GM19043 (cell line): ENCODE measurements at regions not wholly inside any gene's neighbourhood (a gene's known extent, or its start where the extent isn't known, plus 50 kb on each side); places are given as distances from the start of the nearest gene placed in this dataset.

ENCODE experiments used
- ATAC-seq: cut with Tn5 transposase; IDR thresholded peaks from one replicate; pipeline ENCODE4 v1.9.1; 2021; ENCODE audit warnings: low read depth; ENCODE audit not compliant: unreplicated experiment

DNA sequence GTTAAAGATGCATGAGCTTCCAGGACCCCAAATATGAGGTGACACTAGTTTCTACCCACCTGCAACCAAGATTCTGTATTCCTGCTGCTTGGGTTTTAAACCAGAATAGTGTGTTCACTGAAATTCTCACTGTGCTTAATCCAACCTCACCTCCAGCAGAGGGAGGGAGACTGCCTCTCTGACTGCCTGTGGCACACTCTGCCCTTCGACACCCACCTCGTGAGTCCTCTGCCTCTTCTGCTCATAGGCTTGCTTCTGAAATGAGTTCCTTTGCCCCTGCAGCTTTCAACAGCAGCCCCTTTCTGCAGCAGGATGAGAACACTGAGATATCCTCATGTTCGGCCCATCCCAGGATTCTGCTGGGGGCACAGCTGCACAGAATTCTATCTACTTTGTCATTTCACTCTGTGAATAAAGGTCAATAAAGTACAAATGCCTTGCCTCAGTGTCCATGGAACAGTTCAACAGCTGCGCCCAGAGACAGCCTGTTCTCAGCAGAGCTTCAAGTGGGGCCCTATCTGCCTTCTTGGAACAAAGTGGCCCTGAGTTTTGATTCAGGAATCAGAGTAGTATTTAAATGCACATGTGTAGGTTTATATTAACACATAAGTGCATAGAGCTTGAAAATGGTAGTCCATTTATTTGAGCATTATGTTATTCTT lies 632.5 kb downstream of the TNS3 start:
- no peak for ATAC-seq

DNA sequence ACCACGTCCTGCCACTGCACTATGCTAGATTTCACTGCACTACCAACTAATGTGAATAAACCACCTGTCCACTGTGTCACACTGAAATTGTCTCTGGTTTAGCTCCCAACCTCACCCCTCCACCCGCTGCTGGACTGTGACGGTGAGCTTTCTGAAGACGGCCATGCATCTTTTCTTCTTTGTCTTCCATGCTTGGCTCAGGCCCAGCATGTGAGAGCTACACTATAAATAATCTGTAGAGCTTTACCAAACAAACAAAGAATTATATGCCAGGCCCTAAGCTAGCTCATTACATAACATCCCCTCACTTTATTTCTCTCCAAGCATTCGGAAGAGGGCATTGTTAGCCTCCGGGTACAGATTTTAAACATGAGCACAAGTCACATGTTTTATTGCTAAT lies 633.2 kb downstream of the TNS3 start:
- no peak for ATAC-seq

GRCh38 chr7:46945328-46945727 lies 636.6 kb downstream of the TNS3 start:
- no peak for ATAC-seq

- ATAC-seq = no peak
Measured at GRCh38 chr7:46943996-46944395, 637.9 kb downstream of the TNS3 start.

DNA sequence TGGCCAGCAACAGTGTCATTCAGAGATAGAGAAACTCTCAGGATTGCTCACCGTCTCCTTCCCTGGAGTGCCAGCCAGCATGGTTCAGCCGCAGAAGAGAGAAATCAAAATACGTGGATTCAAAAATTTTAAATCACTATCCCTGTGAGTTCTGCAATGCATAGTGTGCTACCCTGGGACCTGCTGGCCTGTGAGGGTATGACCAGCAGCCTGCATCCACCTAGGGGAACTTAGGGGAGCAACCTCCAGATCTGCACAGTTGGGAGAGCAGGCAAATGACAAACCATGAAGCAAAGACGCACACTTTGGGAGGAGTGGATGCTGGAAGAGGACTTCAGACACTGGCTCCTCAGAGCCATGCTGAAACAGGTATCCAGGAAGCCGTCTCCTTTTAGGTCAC lies 639.3 kb downstream of the TNS3 start:
- ATAC-seq = no peak

- ATAC-seq = no peak
Measured at GRCh38 chr7:46940178-46940577, 641.7 kb downstream of the TNS3 start.

- no peak for ATAC-seq
Measured at GRCh38 chr7:46939558-46939957, 642.4 kb downstream of the TNS3 start.

DNA sequence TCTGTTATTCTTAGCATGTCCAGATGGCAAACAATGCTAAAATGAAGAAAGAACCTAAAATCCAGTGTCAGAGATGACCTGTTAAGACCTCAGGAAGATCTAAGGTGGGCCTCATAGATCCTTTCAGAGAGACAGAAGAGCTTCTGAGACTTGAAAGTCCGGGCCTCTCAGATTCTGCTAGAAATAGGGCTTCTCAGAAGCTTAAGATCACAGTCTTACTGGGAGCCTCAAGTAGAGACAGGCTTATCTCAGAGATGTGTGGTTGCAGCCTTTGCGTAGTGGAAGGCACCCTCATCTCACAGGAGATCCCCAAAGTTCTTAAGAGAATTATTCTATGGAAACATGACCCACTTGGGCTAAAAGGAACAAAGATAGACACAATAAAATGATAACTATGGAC lies 642.8 kb downstream of the TNS3 start:
- no peak for ATAC-seq

GRCh38 chr7:46937826-46938225 lies 644.1 kb downstream of the TNS3 start:
- ATAC-seq = no peak

- no peak for ATAC-seq
Measured at GRCh38 chr7:46934198-46934825, 647.6 kb downstream of the TNS3 start.

DNA sequence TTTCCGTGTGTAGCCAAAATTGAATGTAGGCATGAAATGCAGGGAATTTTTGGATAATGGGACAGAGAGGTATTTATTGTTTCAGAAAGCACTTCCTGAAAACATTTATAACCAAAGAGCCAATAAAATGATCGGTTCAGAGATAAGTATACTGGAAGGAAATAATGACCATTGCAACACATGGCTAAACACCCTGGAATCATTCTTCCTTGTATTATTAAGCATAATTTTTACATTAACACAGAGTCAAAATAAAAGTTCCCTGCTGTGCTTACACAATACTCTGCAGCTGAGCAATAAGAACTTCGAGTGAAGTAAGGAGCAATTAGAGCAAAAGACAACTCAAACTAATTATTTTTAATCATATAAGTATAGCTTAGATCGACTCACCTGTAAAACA lies 648.3 kb downstream of the TNS3 start:
- no peak for ATAC-seq

DNA sequence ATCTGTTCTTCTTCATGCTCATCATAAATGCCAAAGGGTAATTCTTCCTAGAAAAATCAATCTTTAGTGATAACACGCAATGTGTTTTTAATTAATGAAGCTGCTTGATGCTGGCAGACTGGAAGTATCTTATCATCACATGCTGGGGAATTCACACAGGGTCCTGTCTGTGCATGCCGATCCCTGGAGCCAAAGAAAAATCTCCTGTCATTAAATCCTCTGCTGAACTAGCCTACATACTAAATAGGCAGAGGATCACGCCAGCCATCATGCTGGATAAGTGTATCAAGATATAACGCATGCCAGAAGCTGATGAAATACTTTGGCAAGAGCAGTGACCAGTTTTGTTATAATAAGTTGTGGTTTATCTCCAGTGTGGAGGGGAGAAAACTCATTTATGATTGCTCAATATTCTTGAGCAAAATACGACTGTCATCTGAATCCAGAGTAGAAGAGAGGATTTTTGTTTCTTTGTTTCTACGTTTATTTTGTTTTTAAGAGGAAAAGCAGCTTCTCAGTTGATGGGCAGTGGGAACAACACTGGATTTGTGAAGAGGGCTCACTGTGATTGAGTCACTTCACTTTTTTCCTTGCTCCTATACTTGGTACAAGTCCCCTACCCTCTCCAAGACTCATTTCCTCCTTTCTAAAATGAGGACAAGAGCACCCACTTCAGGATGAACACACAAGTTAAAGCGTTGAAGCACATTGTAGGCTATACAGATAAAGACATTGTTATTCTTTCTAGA lies 649.1 kb downstream of the TNS3 start:
- ATAC-seq = no peak

GRCh38 chr7:46932306-46932675 lies 649.6 kb downstream of the TNS3 start:
- ATAC-seq = no peak

DNA sequence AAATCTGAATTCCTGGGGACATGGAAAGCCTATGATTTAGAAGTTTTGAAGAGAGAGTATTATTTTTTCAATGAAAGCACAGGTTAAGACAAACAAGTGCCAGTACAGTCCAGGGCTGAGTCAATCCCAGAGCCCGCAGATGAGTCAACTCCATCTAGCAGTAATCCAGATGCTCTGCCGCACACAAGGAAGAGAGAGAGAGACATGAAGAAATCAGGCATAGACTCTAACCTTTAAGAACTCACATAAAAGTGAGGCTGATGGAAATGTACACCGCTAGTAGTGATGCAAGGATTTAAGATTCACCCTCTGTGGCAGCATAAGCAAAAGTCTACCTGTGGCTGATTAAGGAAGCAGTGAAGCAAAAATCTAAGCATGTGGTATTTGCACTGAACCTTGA lies 651.5 kb downstream of the TNS3 start:
- no peak for ATAC-seq

DNA sequence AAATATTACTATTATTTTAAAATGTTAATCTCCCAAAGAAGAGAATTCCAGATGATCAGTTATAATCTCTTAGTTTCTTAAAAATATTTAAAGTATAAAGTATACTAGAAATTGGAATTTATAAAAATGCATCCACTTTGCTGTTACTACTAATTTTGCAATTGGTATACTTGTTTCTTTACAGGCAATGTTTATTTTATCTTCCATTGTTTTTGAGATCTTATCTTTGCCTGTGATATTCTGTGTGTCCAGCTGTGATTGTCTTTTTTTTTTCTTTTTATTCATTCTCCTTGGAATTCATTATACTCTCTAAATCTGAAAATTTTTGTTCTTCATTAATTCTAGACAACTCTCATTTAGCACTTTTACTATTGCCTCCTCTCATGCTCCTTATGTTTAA lies 652.6 kb downstream of the TNS3 start:
- ATAC-seq = no peak

DNA sequence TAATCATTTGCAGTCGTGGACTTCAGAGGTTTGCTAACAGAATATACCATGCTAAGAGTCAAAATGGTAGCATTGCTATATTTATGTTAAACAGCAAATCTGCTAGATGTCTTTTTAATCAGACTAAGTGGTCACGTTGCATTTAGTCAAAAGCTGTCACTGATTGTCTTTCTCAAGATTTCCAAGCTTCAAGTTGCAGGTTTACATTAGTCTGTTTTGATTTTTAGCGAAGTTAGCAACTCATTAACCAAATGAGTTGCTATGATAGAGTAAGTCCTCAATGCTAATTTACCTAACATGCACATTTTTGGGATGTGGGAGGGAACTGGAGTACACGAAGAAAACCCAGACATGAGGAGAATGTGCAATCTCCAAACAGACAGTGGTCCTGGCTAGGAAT lies 653.2 kb downstream of the TNS3 start:
- ATAC-seq = no peak

- no peak for ATAC-seq
Measured at GRCh38 chr7:46927131-46927810, 654.6 kb downstream of the TNS3 start.

DNA sequence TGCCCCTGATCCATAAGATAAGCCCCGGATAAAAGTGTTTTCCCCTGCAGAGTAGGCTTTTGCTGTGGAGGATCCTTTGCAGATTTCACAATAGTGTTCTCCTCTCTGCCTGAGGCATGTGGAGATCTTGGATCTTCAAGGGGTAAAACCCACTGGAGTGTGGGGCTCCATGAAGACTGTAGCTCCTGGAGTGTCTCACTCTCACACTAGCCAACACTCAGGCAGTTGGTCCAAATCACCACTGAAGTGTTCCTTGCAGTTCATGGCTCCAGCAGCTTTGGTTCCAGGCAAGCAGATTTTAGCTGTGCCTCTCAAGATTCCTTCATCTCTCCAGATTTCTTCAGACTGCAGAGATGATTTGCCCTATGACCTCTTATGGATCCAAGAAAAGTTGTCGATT lies 665.3 kb downstream of the TNS3 start:
- no peak for ATAC-seq

DNA sequence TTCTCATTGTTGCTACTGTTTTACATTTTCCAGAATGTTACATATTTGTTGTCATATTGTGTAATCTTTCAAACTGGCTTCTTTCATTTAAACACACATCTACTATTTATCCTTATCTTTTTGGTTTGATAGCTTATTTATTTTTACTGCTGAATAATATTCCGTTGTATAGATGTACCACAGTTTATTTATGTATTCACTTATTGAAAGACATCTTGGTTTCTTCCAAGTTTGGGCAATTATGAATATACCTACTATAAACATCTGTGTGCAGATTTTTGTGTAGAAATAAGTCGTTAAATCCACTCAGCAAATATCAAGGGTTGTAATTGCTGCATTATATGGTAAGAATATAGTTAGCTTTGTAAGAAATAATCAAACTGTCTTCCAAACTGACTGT lies 669.2 kb downstream of the TNS3 start:
- ATAC-seq = no peak

DNA sequence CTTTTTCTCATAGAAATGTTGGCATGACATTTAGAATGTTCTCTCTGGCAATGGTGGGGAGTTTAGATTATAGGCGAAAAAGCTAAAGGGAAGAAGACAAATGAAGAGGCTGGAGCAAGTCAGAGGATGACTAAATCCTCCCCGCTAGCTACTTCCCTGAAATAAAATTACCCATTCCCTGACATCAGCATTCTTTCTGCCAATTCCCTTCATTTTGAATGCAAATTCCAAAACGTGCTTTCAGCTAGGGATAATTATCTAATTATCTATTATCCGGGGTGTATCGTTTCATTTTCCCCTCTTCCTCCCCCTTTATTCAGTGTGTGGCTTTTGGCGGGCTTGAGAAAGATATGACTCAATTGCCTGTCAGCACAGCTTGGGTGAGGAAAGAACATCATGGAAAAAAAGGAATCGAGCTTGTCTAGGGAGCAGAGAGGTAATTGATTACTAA lies 672.3 kb downstream of the TNS3 start:
- ATAC-seq = no peak

GRCh38 chr7:46908770-46909169 lies 673.1 kb downstream of the TNS3 start:
- no peak for ATAC-seq
